ENCODE measurements at regions not wholly inside any gene's neighbourhood (a gene's known extent, or its start where the extent isn't known, plus 50 kb on each side); places are given as distances from the start of the nearest gene placed in this dataset.
"Not testable (repeated sequence)": the region's sequence is repeated elsewhere in the genome, so short reads cannot be mapped to it uniquely, and the experiment has no call there.

GRCh38 chr2:2620604-2621003, 289.5 kb upstream of the MYT1L start:
- DNase-seq (ENCODE audit: low read depth in 2 of 2, low spot score in 1 of 2): no peak

GRCh38 chr2:2619995-2620394, 288.9 kb upstream of the MYT1L start:
- DNase-seq (ENCODE audit: low read depth in 2 of 2, low spot score in 1 of 2): no peak

DNA sequence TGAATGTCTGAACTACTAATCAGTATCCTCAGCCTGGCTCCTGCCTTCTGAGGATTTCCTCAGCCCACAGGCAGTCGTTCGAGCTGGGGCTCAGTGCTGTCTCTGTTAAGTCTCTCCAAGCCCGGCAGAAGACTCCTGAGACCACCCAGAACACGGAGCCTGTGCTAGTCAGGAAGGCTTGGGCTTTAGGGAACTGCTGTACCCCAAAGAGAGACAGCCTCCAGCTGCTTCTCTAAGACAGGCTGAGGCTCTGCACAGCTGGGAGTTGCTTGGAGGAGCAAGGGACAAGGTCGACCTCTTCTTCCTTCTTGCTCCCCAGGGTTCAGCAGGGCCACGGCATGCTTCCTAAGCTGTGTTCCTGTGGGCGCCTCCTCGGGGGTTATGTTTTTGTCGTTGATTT, 283.4 kb upstream of the MYT1L start:
- DNase-seq (ENCODE audit: low read depth in 2 of 2, low spot score in 1 of 2): no peak

DNA sequence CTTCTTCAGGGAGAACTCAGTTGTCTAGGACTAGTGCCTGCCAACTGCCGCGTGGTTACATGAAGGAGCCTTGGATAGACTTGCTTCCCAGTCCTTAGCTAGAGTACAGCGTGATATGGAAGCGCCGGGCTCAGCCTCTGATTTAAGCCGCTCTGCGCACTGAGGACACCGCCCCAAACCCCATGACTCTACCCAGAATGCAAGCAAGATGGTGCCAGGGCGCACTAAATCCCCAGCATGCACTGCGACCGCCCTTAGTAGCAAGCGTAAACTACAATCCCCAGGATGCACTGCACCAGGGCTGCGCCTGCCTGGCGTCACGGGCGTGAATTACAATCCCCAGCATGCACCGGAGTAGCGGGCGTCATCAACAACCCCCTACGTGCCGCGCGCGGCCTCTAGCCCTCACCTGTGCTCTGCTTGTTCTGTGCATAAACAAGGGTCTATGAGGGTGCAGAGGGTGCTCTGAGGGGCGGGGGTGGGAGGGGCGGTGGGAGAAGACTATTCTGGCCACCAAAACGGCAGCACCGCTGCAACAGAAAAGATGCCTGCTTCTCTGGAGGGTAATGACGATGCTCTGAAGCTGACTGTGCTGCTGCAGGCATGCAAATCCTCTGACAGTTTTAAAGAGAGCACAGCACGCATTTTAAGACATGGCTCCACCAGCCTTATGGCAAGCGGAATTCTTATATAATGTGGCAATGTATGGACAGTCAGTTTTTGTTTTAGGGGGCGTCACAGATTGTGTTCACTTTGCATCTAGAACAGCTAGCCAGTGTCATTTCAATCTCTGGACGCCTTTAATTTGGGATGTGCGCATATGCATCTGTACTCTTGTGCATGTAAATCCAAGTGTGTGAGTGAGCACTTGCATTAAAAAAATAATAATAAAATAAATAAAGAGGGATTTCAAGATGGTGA, 282.5 kb upstream of the MYT1L start:
- DNase-seq (ENCODE audit: low read depth in 2 of 2, low spot score in 1 of 2): peak; percentile 59 to 61

DNA sequence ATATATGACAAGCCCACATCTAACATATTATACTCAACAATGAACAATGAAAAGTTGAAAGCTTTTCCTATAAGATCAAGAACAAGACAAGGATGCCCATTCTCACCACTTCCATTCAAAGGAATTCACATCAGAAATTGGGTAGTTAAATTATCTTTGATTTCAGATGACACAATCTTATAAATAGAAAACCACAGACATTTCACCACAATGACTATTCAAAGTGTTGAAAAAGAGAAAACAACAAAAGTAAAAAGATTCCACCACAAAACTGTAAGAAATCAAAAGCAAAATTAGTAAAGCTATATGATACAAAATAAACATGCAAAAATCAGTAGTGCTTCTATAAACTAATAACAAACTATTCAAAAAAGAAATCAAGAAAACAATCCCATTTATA, 279.7 kb upstream of the MYT1L start:
- DNase-seq (ENCODE audit: low read depth in 2 of 2, low spot score in 1 of 2): no peak

GRCh38 chr2:2600366-2600765, 269.3 kb upstream of the MYT1L start:
- no peak for DNase-seq (ENCODE audit: low read depth in 2 of 2, low spot score in 1 of 2)

- DNase-seq (ENCODE audit: low read depth in 2 of 2, low spot score in 1 of 2): no peak
Observed at GRCh38 chr2:2599441-2599840, 268.4 kb upstream of the MYT1L start.

DNA sequence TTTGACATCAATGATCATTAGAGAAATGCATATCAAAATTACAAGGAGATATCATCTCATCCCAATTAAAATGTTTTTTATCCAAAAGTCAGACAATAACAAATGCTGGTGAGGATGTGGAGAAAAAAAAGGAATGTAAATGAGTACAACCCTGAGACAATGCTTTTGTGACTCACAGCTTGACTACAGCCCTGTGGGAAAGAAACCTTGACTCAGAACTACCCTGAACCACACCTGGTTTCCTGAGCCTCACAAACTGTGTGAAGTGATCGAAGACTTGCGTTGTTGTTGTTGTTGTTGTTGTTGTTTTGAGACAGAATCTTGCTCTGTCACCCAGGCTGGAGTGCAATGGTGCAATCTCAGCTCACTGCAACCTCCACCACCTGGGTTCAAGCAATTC, 266.6 kb upstream of the MYT1L start:
- no peak for DNase-seq (ENCODE audit: low read depth in 2 of 2, low spot score in 1 of 2)

- no peak for DNase-seq (ENCODE audit: low read depth in 2 of 2, low spot score in 1 of 2)
Observed at GRCh38 chr2:2591542-2591940, 260.5 kb upstream of the MYT1L start.

- no peak for DNase-seq (ENCODE audit: low read depth in 2 of 2, low spot score in 1 of 2)
Observed at GRCh38 chr2:2590841-2591541, 259.9 kb upstream of the MYT1L start.

- no peak for DNase-seq (ENCODE audit: low read depth in 2 of 2, low spot score in 1 of 2)
Observed at GRCh38 chr2:2590141-2590540, 259.1 kb upstream of the MYT1L start.

- no peak for DNase-seq (ENCODE audit: low read depth in 2 of 2, low spot score in 1 of 2)
Observed at GRCh38 chr2:2588777-2589176, 257.7 kb upstream of the MYT1L start.

DNA sequence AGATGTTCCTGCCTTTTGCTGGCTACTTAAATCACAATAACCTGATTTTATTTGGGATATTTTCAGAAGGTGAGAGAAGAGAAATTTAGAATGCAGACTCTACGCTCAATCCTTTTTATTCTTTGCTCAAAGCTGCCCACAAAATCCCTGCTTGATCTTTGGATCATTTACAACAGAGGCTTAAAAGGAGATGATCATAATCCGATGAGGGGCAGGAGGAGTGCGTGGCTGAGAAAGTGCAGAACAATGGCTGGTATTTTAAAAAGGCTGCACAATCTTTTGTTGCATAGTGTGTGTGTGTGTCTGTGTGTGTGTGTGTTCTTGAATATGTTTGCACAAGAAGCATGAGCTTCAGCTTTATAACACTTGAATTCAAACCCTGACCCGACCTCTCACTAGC, 256.3 kb upstream of the MYT1L start:
- DNase-seq (ENCODE audit: low read depth in 2 of 2, low spot score in 1 of 2): no peak

DNA sequence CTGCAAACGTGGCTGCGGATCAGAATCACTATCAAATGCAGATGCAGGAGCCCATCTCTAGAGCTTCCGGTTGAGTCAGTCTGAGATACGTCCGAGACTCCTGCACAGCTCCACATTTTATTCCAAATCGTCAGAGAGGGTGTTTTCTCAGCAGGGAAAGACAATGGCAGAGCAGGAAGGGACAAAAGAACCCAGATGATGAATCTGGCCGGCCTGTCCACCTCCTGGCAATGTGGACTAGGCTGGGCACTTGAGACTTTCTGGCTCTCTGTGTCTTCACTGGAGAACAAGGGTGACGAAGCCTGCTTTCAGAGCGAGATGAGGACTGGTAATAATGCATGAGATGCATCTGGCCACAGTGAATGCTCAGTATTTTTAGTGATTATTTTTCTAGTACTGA, 255.9 kb upstream of the MYT1L start:
- DNase-seq (ENCODE audit: low read depth in 2 of 2, low spot score in 1 of 2): no peak

GRCh38 chr2:2586068-2586776, 255.1 kb upstream of the MYT1L start:
- no peak for DNase-seq (ENCODE audit: low read depth in 2 of 2, low spot score in 1 of 2)

DNA sequence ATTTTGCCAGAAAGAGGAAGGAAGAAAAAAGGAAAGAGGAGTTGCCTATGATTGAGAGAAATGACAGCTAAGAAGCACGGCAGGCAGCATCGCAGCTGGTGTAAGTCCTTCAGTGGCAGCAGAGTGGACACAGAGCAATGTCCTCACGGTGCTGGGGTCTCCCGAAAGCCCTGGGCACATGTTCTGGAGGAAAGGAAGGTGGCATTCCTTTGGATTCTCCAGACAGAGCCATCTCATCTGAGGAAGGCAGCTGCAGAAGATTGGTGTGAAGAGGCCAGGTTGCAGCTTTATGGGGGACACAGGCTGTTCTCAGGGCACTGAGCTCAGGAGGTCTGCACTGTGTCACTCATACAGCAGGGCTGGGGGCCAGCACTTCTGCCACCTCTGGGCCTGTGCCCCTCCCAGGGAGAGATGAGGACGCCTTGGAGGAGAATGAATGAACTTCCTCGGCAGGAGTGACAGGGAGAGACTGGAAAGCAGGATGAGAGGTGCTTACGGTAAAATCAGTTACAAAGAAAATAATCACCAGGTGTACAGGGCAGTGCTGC, 252.0 kb upstream of the MYT1L start:
- DNase-seq (ENCODE audit: low read depth in 2 of 2, low spot score in 1 of 2): no peak

DNA sequence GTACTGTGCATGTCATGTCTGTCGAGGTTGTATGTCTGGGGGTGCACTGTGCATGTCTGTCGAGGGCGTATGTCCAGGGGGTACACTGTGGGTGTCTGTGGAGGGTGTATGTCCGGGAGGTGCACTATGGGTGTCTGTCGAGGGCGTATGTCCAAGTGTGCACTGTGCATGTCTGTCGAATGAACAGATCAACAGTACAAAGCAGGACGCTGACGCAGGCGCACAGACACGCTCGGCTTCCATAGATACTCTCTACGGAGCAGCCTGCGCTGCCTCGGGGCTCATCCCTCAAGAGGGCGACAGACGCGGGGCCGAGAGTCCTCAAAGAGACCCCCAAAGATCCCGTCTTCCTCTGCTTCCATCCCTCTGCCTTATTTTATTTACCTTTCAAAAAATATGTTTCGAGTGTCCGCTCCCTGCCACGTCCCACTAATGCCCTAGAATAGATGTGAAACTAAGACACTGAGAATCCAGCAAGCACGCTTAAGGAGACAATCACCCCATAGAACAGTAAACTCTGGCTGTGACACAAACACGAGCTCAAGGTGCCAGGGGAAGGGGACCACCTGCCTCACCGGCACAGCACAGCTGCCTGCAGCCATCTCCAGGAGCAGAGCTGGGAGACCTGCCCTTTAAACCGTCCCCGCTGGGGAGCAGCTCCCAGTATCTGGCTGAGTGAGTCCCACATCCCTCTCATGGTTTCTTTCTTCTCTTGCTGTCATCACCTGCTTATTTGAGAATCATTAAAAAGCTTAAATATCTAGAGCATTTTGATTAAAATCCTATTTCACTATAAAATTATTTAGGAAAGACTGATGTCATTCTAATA, 250.5 kb upstream of the MYT1L start:
- DNase-seq (ENCODE audit: low read depth in 2 of 2, low spot score in 1 of 2): no peak

DNA sequence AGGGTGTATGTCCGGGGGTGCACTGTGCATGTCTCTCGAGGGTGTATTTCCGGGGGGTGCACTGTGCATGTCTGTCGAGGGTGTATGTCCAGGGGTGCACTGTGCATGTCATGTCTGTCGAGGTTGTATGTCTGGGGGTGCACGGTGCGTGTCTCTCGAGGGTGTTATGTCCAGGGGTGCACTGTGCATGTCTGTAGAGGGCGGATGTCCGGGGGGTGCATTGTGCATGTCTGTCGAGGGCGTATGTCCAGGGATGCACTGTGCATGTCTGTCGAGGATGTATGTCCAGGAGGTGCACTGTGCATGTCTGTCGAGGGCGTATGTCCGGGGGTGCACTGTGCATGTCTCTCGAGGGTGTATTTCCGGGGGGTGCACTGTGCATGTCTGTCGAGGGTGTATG, 249.8 kb upstream of the MYT1L start:
- not testable (repeated sequence) for DNase-seq (ENCODE audit: low read depth in 2 of 2, low spot score in 1 of 2)

DNA sequence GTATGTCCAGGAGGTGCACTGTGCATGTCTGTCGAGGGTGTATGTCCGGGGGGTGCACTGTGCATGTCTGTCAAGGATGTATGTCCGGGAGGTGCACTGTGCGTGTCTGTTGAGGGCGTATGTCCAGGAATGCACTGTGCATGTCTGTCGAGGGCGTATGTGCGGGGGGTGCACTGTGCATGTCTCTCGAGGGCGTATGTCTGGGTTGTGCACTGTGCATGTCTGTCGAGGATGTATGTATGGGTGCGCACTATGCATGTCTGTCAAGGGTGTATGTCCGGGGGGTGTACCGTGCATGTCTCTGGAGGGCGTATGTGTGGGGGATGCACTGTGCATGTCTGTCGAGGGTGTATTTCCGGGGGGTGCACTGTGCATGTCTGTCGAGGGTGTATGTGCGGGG, 249.3 kb upstream of the MYT1L start:
- DNase-seq (ENCODE audit: low read depth in 2 of 2, low spot score in 1 of 2): no peak

DNA sequence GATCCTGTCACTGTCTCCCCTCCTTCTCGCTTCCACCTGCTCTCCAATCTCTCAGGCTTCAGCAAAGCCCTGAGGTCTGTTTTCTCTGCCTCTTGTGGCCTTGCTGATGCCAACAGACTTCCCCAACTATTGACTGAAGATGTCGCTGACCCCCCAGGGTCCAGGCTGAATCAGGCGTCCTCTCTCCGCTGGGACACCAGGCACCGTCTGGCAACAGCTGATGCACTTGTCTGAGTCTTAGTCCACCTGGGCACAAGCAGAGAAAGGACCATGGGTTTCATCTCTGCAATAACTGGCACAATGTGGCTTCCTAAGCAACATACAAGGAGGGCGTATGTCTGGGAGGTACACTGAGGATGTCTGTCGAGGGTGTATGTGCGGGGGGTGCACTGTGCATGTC, 248.7 kb upstream of the MYT1L start:
- DNase-seq (ENCODE audit: low read depth in 2 of 2, low spot score in 1 of 2): no peak

DNA sequence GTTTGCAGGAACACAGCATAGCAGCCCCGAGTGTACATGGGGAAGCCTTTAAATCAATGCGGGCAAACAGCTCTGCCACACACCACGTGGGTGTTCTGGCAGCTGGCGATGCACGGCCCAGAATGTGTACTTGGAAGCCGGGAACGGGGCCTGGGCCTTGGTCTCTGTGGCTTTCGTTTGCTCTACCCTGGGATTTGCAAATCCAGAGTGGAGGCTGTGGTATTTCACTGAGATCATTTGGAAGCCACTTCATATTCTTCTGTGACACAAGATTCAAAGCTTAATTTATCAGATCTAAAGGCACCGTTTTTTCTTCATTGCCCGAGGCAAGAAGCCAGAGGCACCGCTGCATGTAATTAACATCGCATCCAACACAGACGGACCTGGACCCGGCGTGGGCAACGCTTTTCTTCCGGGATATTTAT, 246.3 kb upstream of the MYT1L start:
- no peak for DNase-seq (ENCODE audit: low read depth in 2 of 2, low spot score in 1 of 2)

Data from stimulated activated CD8-positive, alpha-beta memory T cell treated with anti-CD3 and anti-CD28 coated beads, Interleukin-4, amount 100 ng/mL, for 4 hours (primary cell).